PFSK-1 (cell line): ENCODE measurements at regions not wholly inside any gene's neighbourhood (a gene's known extent, or its start where the extent isn't known, plus 50 kb on each side); places are given as distances from the start of the nearest gene placed in this dataset.

Source experiments
- FOXP2 ChIP-seq: optimal IDR thresholded peaks from 2 replicates; pipeline ENCODE3; 2011; ENCODE audit warnings: borderline replicate concordance, control low read depth, inconsistent platforms; ENCODE audit not compliant: insufficient read depth; ENCODE audit errors: extremely low read length, extremely low read depth
- POLR2AphosphoS5 ChIP-seq: IDR thresholded peaks from 2 replicates; pipeline ENCODE4 v1.6.1; 2012; ENCODE audit warnings: low read depth, mild to moderate bottlenecking, control low read depth, low read length, moderate library complexity
- REST ChIP-seq, 2 experiments: IDR thresholded peaks; 2 replicates each; pipeline versions ENCODE4 v1.6.1 to v1.8.0; 2011 to 2012; ENCODE audit warnings: low read depth in 2 of 2, low read length in 2 of 2, control low read depth in 1 of 2, inconsistent platforms in 1 of 2, mild to moderate bottlenecking in 1 of 2, moderate library complexity in 1 of 2; ENCODE audit not compliant: insufficient read depth in 1 of 2
- SIN3A ChIP-seq: IDR thresholded peaks from 2 replicates; pipeline ENCODE4 v1.6.1; 2012; ENCODE audit warnings: mild to moderate bottlenecking, low read length, moderate library complexity, borderline replicate concordance; ENCODE audit not compliant: insufficient read depth
- TAF1 ChIP-seq: IDR thresholded peaks from 2 replicates; pipeline ENCODE4 v1.6.1; 2012; ENCODE audit warnings: low read length, control low read depth, borderline replicate concordance; ENCODE audit not compliant: insufficient read depth

GRCh38 chr2:234211797-234212196, 161.3 kb downstream of the SPP2 start:
- no peak for TF ChIP-seq TAF1
- TF ChIP-seq POLR2AphosphoS5, result no peak
- TF ChIP-seq SIN3A, result no peak
- no peak for TF ChIP-seq REST (IDR thresholded peaks at IDR 0.05; ENCODE audit: insufficient read depth in 1 of 2, low read depth in 2 of 2, low read length in 2 of 2)
- TF ChIP-seq FOXP2, result no peak
